CD4-positive, alpha-beta memory T cell (primary cell): ENCODE measurements at regions not wholly inside any gene's neighbourhood (a gene's known extent, or its start where the extent isn't known, plus 50 kb on each side); places are given as distances from the start of the nearest gene placed in this dataset.

Source experiments
- CTCF ChIA-PET: fragments of 350-600 bp; sonication (Branson Sonifier 250); formaldehyde crosslinking; loops from one replicate; lab custom pipeline; 2021; ENCODE audit warnings: inconsistent platforms; ENCODE audit not compliant: partially characterized antibody; lab: Charles Lee
- POLR2A ChIA-PET: fragments of 350-600 bp; sonication (Branson Sonifier 250); formaldehyde crosslinking; loops from one replicate; lab custom pipeline; 2021; ENCODE audit not compliant: partially characterized antibody; lab: Charles Lee
- DNase-seq, 5 donors: peaks; one replicate each; pipeline versions ENCODE4 v3.0.0 to v3.0.0-alpha.2; 2020 to 2022; ENCODE audit warnings: mixed read lengths in 1 of 5
- H3K27ac ChIP-seq: one replicate; pipeline ENCODE4 v1.7.0; 2013; ENCODE audit warnings: low read depth, low read length
- H3K27me3 ChIP-seq: 2 replicates; pipeline ENCODE4 v1.7.0; 2013; ENCODE audit warnings: mild to moderate bottlenecking, low read length, moderate library complexity; ENCODE audit not compliant: insufficient read depth
- H3K36me3 ChIP-seq: 2 replicates; pipeline ENCODE4 v1.7.0; 2013; ENCODE audit warnings: mild to moderate bottlenecking, low read length, moderate library complexity; ENCODE audit not compliant: insufficient read depth
- H3K4me1 ChIP-seq: 2 replicates; pipeline ENCODE4 v1.7.0; 2013; ENCODE audit warnings: mild to moderate bottlenecking, low read length, moderate library complexity; ENCODE audit not compliant: insufficient read depth
- H3K4me3 ChIP-seq, 2 donors: one replicate each; pipeline ENCODE4 v1.7.0; 2013; ENCODE audit warnings: low read length in 2 of 2, mild to moderate bottlenecking in 1 of 2
- H3K9me3 ChIP-seq, 2 donors: one replicate each; pipeline ENCODE4 v1.7.0; 2013; ENCODE audit warnings: low read length in 2 of 2, control low read depth in 1 of 2; ENCODE audit not compliant: control insufficient read depth in 1 of 2
- H3K27ac Mint-ChIP-seq, 7 donors: one replicate each; pipeline ENCODE4 v1.8.0; 2020 to 2021; ENCODE audit warnings: mixed read lengths in 7 of 7, mild to moderate bottlenecking in 6 of 7, inconsistent platforms in 3 of 7, moderate library complexity in 3 of 7
- H3K27me3 Mint-ChIP-seq, 2 donors: one replicate each; pipeline ENCODE4 v1.8.0; 2020 to 2021; ENCODE audit warnings: mixed read lengths in 2 of 2
- H3K36me3 Mint-ChIP-seq, 2 donors: one replicate each; pipeline ENCODE4 v1.8.0; 2020 to 2021; ENCODE audit warnings: mixed read lengths in 2 of 2, inconsistent platforms in 1 of 2, mild to moderate bottlenecking in 1 of 2
- H3K4me1 Mint-ChIP-seq, 4 donors: one replicate each; pipeline ENCODE4 v1.8.0; 2020 to 2021; ENCODE audit warnings: mixed read lengths in 4 of 4, mild to moderate bottlenecking in 1 of 4
- H3K4me3 Mint-ChIP-seq, 8 donors: one replicate each; pipeline ENCODE4 v1.8.0; 2020 to 2021; ENCODE audit warnings: mixed read lengths in 8 of 8, mild to moderate bottlenecking in 7 of 8, moderate library complexity in 6 of 8, inconsistent platforms in 3 of 8
- H3K9me3 Mint-ChIP-seq, 8 donors: one replicate each; pipeline ENCODE4 v1.8.0; 2020 to 2021; ENCODE audit warnings: mixed read lengths in 8 of 8, mild to moderate bottlenecking in 5 of 8, inconsistent platforms in 3 of 8, moderate library complexity in 1 of 8
- intact Hi-C: fragments of 100-400 bp; cut with micrococcal nuclease; formaldehyde crosslinking; loops from one replicate; pipeline ENCODE4 v1.15.1; 2023

GRCh38 chr3:175965036-175965435 lies 1105.9 kb downstream of the NAALADL2 start:
- Mint-ChIP-seq H3K4me3 (no peak overlapping the region), H3K27ac (no peak overlapping the region), H3K27me3 (no peaks in the 10 kb centered on the region), H3K9me3 (peaks cover 2 to 26% (median 13%) of the 10 kb centered on the region in 8 donors), H3K36me3 (no peaks in the 10 kb centered on the region), H3K4me1 (no peaks in the 10 kb centered on the region)
- CTCF ChIA-PET: no interaction called here
- Histone ChIP-seq H3K36me3 (no peaks in the 10 kb centered on the region), H3K9me3 (no peaks in the 10 kb centered on the region), H3K27me3 (no peaks in the 10 kb centered on the region), H3K27ac (no peak overlapping the region), H3K4me3 (no peak overlapping the region), H3K4me1 (no peaks in the 10 kb centered on the region)
- POLR2A ChIA-PET: no interaction called here
- intact Hi-C loops: no loop called here
- DNase-seq: no peak

GRCh38 chr3:175957427-175957826 lies 1098.3 kb downstream of the NAALADL2 start:
- peaks cover 2 to 21% (median 5%) of the 10 kb centered on the region in 8 donors for H3K9me3 Mint-ChIP-seq
- H3K27ac Mint-ChIP-seq: no peak overlapping the region
- H3K27me3 Mint-ChIP-seq: no peaks in the 10 kb centered on the region
- CTCF ChIA-PET: no interaction called here
- no peak for DNase-seq
- no peaks in the 10 kb centered on the region for H3K4me1 Mint-ChIP-seq
- Histone ChIP-seq H3K9me3 (no peaks in the 10 kb centered on the region), H3K36me3 (no peaks in the 10 kb centered on the region), H3K4me3 (no peak overlapping the region), H3K27ac (no peak overlapping the region), H3K4me1 (no peaks in the 10 kb centered on the region), H3K27me3 (no peaks in the 10 kb centered on the region)
- POLR2A ChIA-PET: no interaction called here
- intact Hi-C loops: no loop called here
- H3K36me3 Mint-ChIP-seq: no peaks in the 10 kb centered on the region
- no peak overlapping the region for H3K4me3 Mint-ChIP-seq

DNA sequence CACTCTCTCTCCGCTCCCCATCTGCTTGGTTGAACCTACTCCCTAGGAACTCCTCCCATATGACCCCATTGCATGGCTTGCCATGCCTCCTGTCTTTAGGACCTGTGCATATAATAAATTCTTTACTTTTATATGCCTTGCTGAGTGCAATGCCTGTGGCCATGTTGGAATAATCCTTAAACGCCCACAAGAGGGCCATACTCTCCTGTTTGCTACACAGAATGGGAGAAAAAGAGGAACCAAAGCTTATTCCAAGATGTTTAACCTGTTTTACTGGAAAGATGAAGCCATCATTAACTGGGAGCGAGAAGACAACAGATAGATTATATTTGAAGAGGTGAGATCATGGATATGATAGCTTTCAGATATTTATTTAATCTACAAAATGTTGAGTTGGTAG lies 1097.8 kb downstream of the NAALADL2 start:
- no peak overlapping the region for H3K27ac Mint-ChIP-seq
- H3K27me3 Mint-ChIP-seq: no peaks in the 10 kb centered on the region
- ChIA-PET POLR2A (no interaction called here), CTCF (no interaction called here)
- peaks cover 2 to 21% (median 5%) of the 10 kb centered on the region in 8 donors for H3K9me3 Mint-ChIP-seq
- no peaks in the 10 kb centered on the region for H3K4me1 Mint-ChIP-seq
- no peak overlapping the region for H3K27ac ChIP-seq
- H3K36me3 ChIP-seq: no peaks in the 10 kb centered on the region
- no peak overlapping the region for H3K4me3 ChIP-seq
- no peaks in the 10 kb centered on the region for H3K36me3 Mint-ChIP-seq
- H3K4me3 Mint-ChIP-seq: no peak overlapping the region
- intact Hi-C loops: no loop called here
- no peaks in the 10 kb centered on the region for H3K4me1 ChIP-seq
- no peaks in the 10 kb centered on the region for H3K27me3 ChIP-seq
- H3K9me3 ChIP-seq: no peaks in the 10 kb centered on the region
- no peak for DNase-seq

GRCh38 chr3:175951047-175951694 lies 1092.0 kb downstream of the NAALADL2 start:
- POLR2A ChIA-PET: no interaction called here
- H3K9me3 Mint-ChIP-seq: peaks cover 1 to 15% (median 6%) of the 10 kb centered on the region in 8 donors

DNA sequence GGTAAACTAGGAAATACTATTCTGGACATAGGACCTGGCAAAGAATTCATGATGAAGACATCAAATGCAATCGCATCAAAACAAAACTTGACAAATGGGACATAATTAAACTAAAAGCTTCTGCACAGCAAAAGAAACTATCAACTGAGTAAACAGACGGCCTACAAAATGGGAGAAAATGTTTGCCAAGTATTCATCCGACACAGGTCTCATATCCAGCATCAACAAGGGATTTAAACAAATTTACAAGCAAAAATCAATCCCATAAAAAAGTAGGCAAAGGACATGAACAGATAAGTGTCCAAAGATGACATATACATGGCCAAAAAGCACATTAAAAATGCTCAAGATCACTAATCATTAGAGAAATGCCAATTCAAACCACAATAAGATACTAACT lies 1088.9 kb downstream of the NAALADL2 start:
- Mint-ChIP-seq H3K36me3 (no peaks in the 10 kb centered on the region), H3K27ac (no peak overlapping the region), H3K27me3 (no peaks in the 10 kb centered on the region), H3K9me3 (peaks cover 0 to 39% (median 9%) of the 10 kb centered on the region in 8 donors), H3K4me3 (no peak overlapping the region), H3K4me1 (no peaks in the 10 kb centered on the region)
- ChIA-PET CTCF (no interaction called here), POLR2A (no interaction called here)
- no peaks in the 10 kb centered on the region for H3K36me3 ChIP-seq
- H3K27me3 ChIP-seq: no peaks in the 10 kb centered on the region
- H3K9me3 ChIP-seq: peaks cover 0 to 7% of the 10 kb centered on the region in 2 donors
- DNase-seq: no peak
- no peak overlapping the region for H3K4me3 ChIP-seq
- H3K27ac ChIP-seq: no peak overlapping the region
- intact Hi-C loops: no loop called here
- H3K4me1 ChIP-seq: no peaks in the 10 kb centered on the region

More at GRCh38 chr3:175951047-175951694, 1092.0 kb downstream of the NAALADL2 start:
- Histone ChIP-seq H3K27ac (no peak overlapping the region), H3K4me1 (no peaks in the 10 kb centered on the region), H3K9me3 (no peaks in the 10 kb centered on the region), H3K36me3 (no peaks in the 10 kb centered on the region), H3K4me3 (no peak overlapping the region), H3K27me3 (no peaks in the 10 kb centered on the region)
- no peak for DNase-seq
- Mint-ChIP-seq H3K27ac (no peak overlapping the region), H3K27me3 (no peaks in the 10 kb centered on the region), H3K4me1 (no peaks in the 10 kb centered on the region), H3K4me3 (no peak overlapping the region), H3K36me3 (no peaks in the 10 kb centered on the region)
- CTCF ChIA-PET: no interaction called here
- intact Hi-C loops: no loop called here

DNA sequence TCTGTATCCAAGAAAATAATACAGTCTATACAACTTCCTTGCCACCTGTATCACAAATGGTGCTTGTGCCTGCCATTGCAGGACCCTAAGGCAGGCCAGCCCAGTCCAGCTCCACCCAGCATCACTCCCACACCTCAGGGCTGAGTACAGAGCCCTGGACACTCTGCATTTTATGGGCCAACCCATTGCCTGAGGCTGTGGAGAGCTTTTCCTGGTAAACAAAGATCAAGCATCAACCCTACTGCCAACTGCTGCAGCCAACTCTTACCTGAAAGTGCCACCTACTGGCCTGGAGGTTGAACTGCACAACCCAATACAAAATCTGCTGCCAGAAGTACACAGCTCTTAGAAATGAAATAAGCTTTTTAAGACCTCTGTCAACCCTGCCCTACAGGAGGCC lies 1082.2 kb downstream of the NAALADL2 start:
- H3K36me3 Mint-ChIP-seq: no peaks in the 10 kb centered on the region
- ChIA-PET CTCF (no interaction called here), POLR2A (no interaction called here)
- no peak for DNase-seq
- no peak overlapping the region for H3K27ac Mint-ChIP-seq
- Histone ChIP-seq H3K4me1 (no peaks in the 10 kb centered on the region), H3K9me3 (peaks cover 0 to 7% of the 10 kb centered on the region in 2 donors), H3K27me3 (no peaks in the 10 kb centered on the region), H3K36me3 (no peaks in the 10 kb centered on the region), H3K4me3 (no peak overlapping the region), H3K27ac (no peak overlapping the region)
- no peak overlapping the region for H3K4me3 Mint-ChIP-seq
- no peaks in the 10 kb centered on the region for H3K27me3 Mint-ChIP-seq
- intact Hi-C loops: no loop called here
- H3K4me1 Mint-ChIP-seq: no peaks in the 10 kb centered on the region
- H3K9me3 Mint-ChIP-seq: peaks cover 0 to 58% (median 32%) of the 10 kb centered on the region in 8 donors

GRCh38 chr3:175940881-175941280 lies 1081.7 kb downstream of the NAALADL2 start:
- intact Hi-C loops: no loop called here
- no peaks in the 10 kb centered on the region for H3K27me3 ChIP-seq
- no peaks in the 10 kb centered on the region for H3K27me3 Mint-ChIP-seq
- H3K4me1 ChIP-seq: no peaks in the 10 kb centered on the region
- peaks cover 0 to 7% of the 10 kb centered on the region in 2 donors for H3K9me3 ChIP-seq
- no peak overlapping the region for H3K4me3 Mint-ChIP-seq
- no peak overlapping the region for H3K27ac Mint-ChIP-seq
- DNase-seq: no peak
- ChIA-PET POLR2A (no interaction called here), CTCF (no interaction called here)
- no peaks in the 10 kb centered on the region for H3K4me1 Mint-ChIP-seq
- H3K9me3 Mint-ChIP-seq: peaks cover 0 to 56% (median 32%) of the 10 kb centered on the region in 8 donors
- H3K36me3 ChIP-seq: no peaks in the 10 kb centered on the region
- no peak overlapping the region for H3K27ac ChIP-seq
- no peaks in the 10 kb centered on the region for H3K36me3 Mint-ChIP-seq
- H3K4me3 ChIP-seq: no peak overlapping the region
